SK-N-SH (cell line): ENCODE measurements at regions not wholly inside any gene's neighbourhood (a gene's known extent, or its start where the extent isn't known, plus 50 kb on each side); places are given as distances from the start of the nearest gene placed in this dataset.

Source experiments
- CTCF ChIA-PET: fragments of 300-600, 350-600 bp; formaldehyde crosslinking; extraction: SDS; loops from one replicate; lab custom pipeline; 2021; lab: Yijun Ruan, JAX
- POLR2A ChIA-PET: fragments of 350-600 bp; sonication (Branson Sonifier 250); formaldehyde crosslinking; extraction: SDS; loops from one replicate; lab custom pipeline; 2020; ENCODE audit warnings: antibody characterized with exemption, inconsistent platforms; lab: Yijun Ruan, JAX
- DNase-seq: peaks from one replicate; pipeline ENCODE4 v3.0.0; 2012
- H2AFZ ChIP-seq: fragments of 200-600 bp; sonication (generic); 2 replicates; pipeline ENCODE4 v1.8.1; 2016; ENCODE audit warnings: antibody characterized with exemption, mild to moderate bottlenecking, low read depth
- H3F3A ChIP-seq: fragments of 200-600 bp; sonication (generic); replicated peaks from 2 replicates; pipeline ENCODE3; 2016; ENCODE audit warnings: antibody characterized with exemption, mild to moderate bottlenecking; ENCODE audit not compliant: insufficient read depth
- H3K27ac ChIP-seq, 2 experiments: fragments of 200-500 bp in 1 of 2; fragments of 200-600 bp in 1 of 2; sonication (Bioruptor generic) in 1 of 2; sonication (generic), shearing (Covaris generic) in 1 of 2; 2 replicates each; pipeline versions ENCODE4 v1.5.1 to v1.6.1; 2014 to 2016; ENCODE audit warnings: low read depth in 2 of 2, inconsistent platforms in 1 of 2, low read length in 1 of 2, mild to moderate bottlenecking in 1 of 2, mixed read lengths in 1 of 2
- H3K27me3 ChIP-seq: fragments of 200-600 bp; sonication (generic), shearing (Covaris generic); 2 replicates; pipeline ENCODE4 v1.6.1; 2016; ENCODE audit warnings: mixed run types; ENCODE audit not compliant: insufficient read depth
- H3K36me3 ChIP-seq, 2 experiments: fragments of 200-500 bp in 1 of 2; fragments of 200-600 bp in 1 of 2; sonication (Bioruptor generic) in 1 of 2; sonication (generic) in 1 of 2; replicated peaks in 1 of 2; 2 replicates each; pipeline versions ENCODE3 to v1.5.1; 2014 to 2016; ENCODE audit warnings: low read length in 1 of 2, mild to moderate bottlenecking in 1 of 2; ENCODE audit not compliant: insufficient read depth in 2 of 2, control insufficient read depth in 1 of 2
- H3K4me1 ChIP-seq, 2 experiments: fragments of 200-500 bp in 1 of 2; fragments of 200-600 bp in 1 of 2; sonication (Bioruptor generic) in 1 of 2; sonication (generic), shearing (Covaris generic) in 1 of 2; 2 replicates each; pipeline versions ENCODE4 v1.5.1 to v1.6.1; 2014 to 2016; ENCODE audit warnings: low read depth in 1 of 2, low read length in 1 of 2, mixed run types in 1 of 2; ENCODE audit not compliant: insufficient read depth in 2 of 2, control insufficient read depth in 1 of 2
- H3K4me2 ChIP-seq: fragments of 200-600 bp; sonication (generic), shearing (Covaris generic); 2 replicates; pipeline ENCODE4 v1.6.1; 2017; ENCODE audit warnings: mixed run types
- H3K4me3 ChIP-seq, 2 experiments: fragments of 200-500 bp in 1 of 2; fragments of 200-600 bp in 1 of 2; sonication (Bioruptor generic) in 1 of 2; sonication (generic), shearing (Covaris generic) in 1 of 2; 2 replicates each; pipeline versions ENCODE4 v1.5.1 to v1.8.1; 2014 to 2016; ENCODE audit warnings: low read depth in 2 of 2, inconsistent platforms in 1 of 2, low read length in 1 of 2, mild to moderate bottlenecking in 1 of 2, mixed read lengths in 1 of 2, moderate library complexity in 1 of 2
- H3K79me2 ChIP-seq: fragments of 200-600 bp; sonication (generic); 2 replicates; pipeline ENCODE4 v1.8.1; 2017; ENCODE audit warnings: mild to moderate bottlenecking; ENCODE audit not compliant: insufficient read depth
- H3K9ac ChIP-seq: fragments of 200-600 bp; sonication (generic); 2 replicates; pipeline ENCODE4 v1.6.1; 2017; ENCODE audit warnings: mixed run types
- H3K9me2 ChIP-seq: fragments of 200-600 bp; sonication (generic); 2 replicates; pipeline ENCODE4 v1.6.1; 2017; ENCODE audit warnings: mixed run types
- H3K9me3 ChIP-seq: fragments of 200-600 bp; sonication (generic); 2 replicates; pipeline ENCODE4 v1.6.1; 2017; ENCODE audit warnings: mixed run types, mild to moderate bottlenecking, moderate library complexity
- H4K20me1 ChIP-seq: fragments of 200-600 bp; sonication (generic); 2 replicates; pipeline ENCODE4 v1.6.1; 2017; ENCODE audit warnings: mild to moderate bottlenecking, mixed run types; ENCODE audit not compliant: insufficient read depth
- CTCF ChIP-seq: fragments of 200-600 bp; sonication (generic); IDR thresholded peaks from 2 replicates; pipeline ENCODE4 v1.6.1; 2017; ENCODE audit warnings: antibody characterized with exemption, mild to moderate bottlenecking, moderate library complexity
- ELF1 ChIP-seq: IDR thresholded peaks from 2 replicates; pipeline ENCODE4 v1.4.0; 2012
- GABPA ChIP-seq: IDR thresholded peaks from 2 replicates; pipeline ENCODE4 v1.4.0; 2012; ENCODE audit warnings: low read depth, mild to moderate bottlenecking
- MAX ChIP-seq: IDR thresholded peaks from 2 replicates; pipeline ENCODE4 v1.4.0; 2012; ENCODE audit warnings: low read depth
- MEF2A ChIP-seq: IDR thresholded peaks from 2 replicates; pipeline ENCODE4 v1.4.0; 2012; ENCODE audit warnings: low read depth, borderline replicate concordance
- NFIC ChIP-seq: IDR thresholded peaks from 2 replicates; pipeline ENCODE4 v1.4.0; 2012; ENCODE audit warnings: borderline replicate concordance
- NRF1 ChIP-seq: IDR thresholded peaks from 2 replicates; pipeline ENCODE4 v1.6.1; 2012; ENCODE audit warnings: low read depth, mild to moderate bottlenecking, low read length
- RAD21 ChIP-seq: IDR thresholded peaks from 2 replicates; pipeline ENCODE4 v1.6.1; 2012; ENCODE audit warnings: mild to moderate bottlenecking, low read length
- SIN3A ChIP-seq: IDR thresholded peaks from 2 replicates; pipeline ENCODE4 v1.6.1; 2012; ENCODE audit warnings: low read depth, mild to moderate bottlenecking, low read length, moderate library complexity, borderline replicate concordance
- SMC3 ChIP-seq: IDR thresholded peaks from 2 replicates; pipeline ENCODE4 v1.6.1; 2012; ENCODE audit warnings: low read depth, low read length, improper control_type of control experiment
- TEAD4 ChIP-seq: IDR thresholded peaks from 2 replicates; pipeline ENCODE4 v1.4.0; 2012; ENCODE audit warnings: mild to moderate bottlenecking, borderline replicate concordance; ENCODE audit not compliant: insufficient read depth
- ZBTB33 ChIP-seq: IDR thresholded peaks from 2 replicates; pipeline ENCODE4 v1.4.0; 2012; ENCODE audit warnings: low read depth, borderline replicate concordance
- WGBS: methylation state at CpG from one replicate; pipeline ENCODE4 v1.1.6; 2017; ENCODE audit warnings: low lambda C conversion rate; 5-methylcytosine and 5-hydroxymethylcytosine counted together

- ChIA-PET POLR2A (no interaction called here), CTCF (interaction anchor here (1.2 to 1.4 kb wide), 2 partner anchors 240 to 536 kb away, joined by 3 read pairs; partner anchors contain the start of gene NUDT15)
- Histone ChIP-seq H3K9ac (no peak overlapping the region), H3F3A (no peaks in the 10 kb centered on the region), H3K4me1 (no peaks in the 10 kb centered on the region), H4K20me1 (no peaks in the 10 kb centered on the region), H2AFZ (no peak overlapping the region), H3K79me2 (no peaks in the 10 kb centered on the region), H3K9me2 (no peaks in the 10 kb centered on the region), H3K27ac (no peak overlapping the region), H3K9me3 (no peaks in the 10 kb centered on the region), H3K4me3 (no peak overlapping the region), H3K36me3 (no peaks in the 10 kb centered on the region), H3K4me2 (no peak overlapping the region), H3K27me3 (no peaks in the 10 kb centered on the region)
- TF ChIP-seq NFIC (no peak), NRF1 (no peak), GABPA (no peak), SMC3 (no peak), TEAD4 (no peak), MEF2A (no peak)
- 85% methylated on average over 6 of the region's 6 CpGs for WGBS
- DNase-seq: no peak
These were observed 202.9 kb downstream of the SUCLA2 start for GRCh38 chr13:47798194-47798593.

DNA sequence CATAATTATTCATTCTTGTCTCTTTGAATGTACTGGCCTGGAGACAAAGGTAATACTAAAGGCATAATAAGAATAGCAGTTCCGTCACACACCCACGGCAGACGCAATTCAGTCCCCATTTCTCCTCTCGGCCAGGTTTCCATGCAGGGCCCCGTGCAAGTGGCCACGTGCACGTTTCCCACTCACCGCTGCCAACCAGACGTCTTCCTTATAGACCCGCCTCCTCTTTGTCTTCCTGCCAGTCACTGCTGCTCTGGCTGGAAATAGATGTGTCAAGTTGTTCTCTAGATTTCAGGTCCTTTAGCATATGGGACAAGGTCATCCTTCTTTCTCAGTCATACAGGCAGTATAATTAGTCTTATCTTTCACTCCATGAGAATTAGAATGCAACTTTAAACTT lies 204.3 kb downstream of the SUCLA2 start:
- Histone ChIP-seq H3K9me3 (no peaks in the 10 kb centered on the region), H3K27ac (no peak overlapping the region), H3K9ac (no peak overlapping the region), H3K4me1 (no peaks in the 10 kb centered on the region), H3K4me3 (no peak overlapping the region), H4K20me1 (no peaks in the 10 kb centered on the region), H2AFZ (no peak overlapping the region), H3F3A (no peaks in the 10 kb centered on the region), H3K9me2 (no peaks in the 10 kb centered on the region), H3K27me3 (no peaks in the 10 kb centered on the region), H3K79me2 (no peaks in the 10 kb centered on the region), H3K36me3 (no peaks in the 10 kb centered on the region), H3K4me2 (no peak overlapping the region)
- no peak for TF ChIP-seq ZBTB33
- TF ChIP-seq SIN3A: no peak
- TF ChIP-seq ELF1: no peak
- no peak for TF ChIP-seq MEF2A
- TF ChIP-seq MAX: no peak
- ChIA-PET CTCF (no interaction called here), POLR2A (no interaction called here)
- no peak for DNase-seq
- WGBS: 73% methylated on average over 10 of the region's 10 CpGs

- TF ChIP-seq CTCF (peak; percentile 54), RAD21 (no peak)
- Histone ChIP-seq H4K20me1 (no peaks in the 10 kb centered on the region), H3K36me3 (no peaks in the 10 kb centered on the region), H3K4me3 (no peak overlapping the region), H3K27me3 (no peaks in the 10 kb centered on the region), H3K27ac (no peak overlapping the region), H3K4me1 (no peaks in the 10 kb centered on the region), H3K9me3 (no peaks in the 10 kb centered on the region), H3K9ac (no peak overlapping the region), H2AFZ (no peak overlapping the region), H3K79me2 (no peaks in the 10 kb centered on the region), H3F3A (no peaks in the 10 kb centered on the region), H3K9me2 (no peaks in the 10 kb centered on the region), H3K4me2 (no peak overlapping the region)
- peak; percentile 26 for DNase-seq
- POLR2A ChIA-PET: no interaction called here
- CTCF ChIA-PET: interaction anchor here (0.6 to 1.0 kb wide), 4 partner anchors 29 to 38 kb away, joined by 3 read pairs; no protein-coding TSS in a partner anchor
- 22% methylated on average over 2 of the region's 2 CpGs for WGBS
These were observed 206.1 kb downstream of the SUCLA2 start for GRCh38 chr13:47794963-47795362.
